ENCODE measurements at regions not wholly inside any gene's neighbourhood (a gene's known extent, or its start where the extent isn't known, plus 50 kb on each side); places are given as distances from the start of the nearest gene placed in this dataset.

DNA sequence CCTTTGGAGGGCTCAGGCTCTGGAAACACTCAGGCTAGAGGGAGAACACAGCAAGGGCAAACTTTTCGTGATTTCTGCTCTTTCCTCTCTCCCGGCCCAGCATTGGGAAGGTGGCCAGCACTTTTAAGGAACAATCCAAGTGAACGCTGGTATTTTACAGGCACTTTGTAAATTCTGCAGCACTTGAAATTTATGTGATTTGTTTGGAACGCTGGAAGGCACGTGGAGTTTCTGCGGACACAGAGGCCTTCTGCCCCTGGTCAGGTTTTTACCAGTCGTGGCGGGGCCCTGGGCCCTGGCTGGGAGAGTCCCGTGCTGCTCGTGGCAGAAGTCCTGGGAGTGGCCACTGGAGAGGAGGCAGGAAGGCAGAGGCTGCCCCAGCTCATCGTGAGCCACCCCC, 188.6 kb downstream of the ENGASE start:
- no peak for DNase-seq

DNA sequence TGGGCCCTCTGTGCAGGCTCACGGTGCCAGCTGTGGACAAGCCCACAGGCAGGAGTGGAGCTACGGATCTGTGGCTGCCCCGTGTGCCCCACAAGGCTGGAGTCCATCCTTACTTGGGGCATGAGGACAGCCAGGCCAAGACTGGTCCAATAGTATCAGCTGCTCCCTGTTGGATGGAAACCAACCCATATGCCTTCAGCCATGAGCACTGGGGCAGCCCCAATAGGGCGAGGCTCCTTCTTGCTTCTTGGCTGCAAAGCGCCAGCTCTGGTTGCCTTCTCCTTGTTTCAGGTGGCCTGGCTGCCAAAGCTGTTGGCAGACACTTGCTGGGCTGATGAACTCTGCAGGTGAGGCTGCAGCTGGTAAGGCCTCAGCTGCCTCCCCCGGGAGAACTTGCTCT, 188.0 kb downstream of the ENGASE start:
- no peak for DNase-seq

DNA sequence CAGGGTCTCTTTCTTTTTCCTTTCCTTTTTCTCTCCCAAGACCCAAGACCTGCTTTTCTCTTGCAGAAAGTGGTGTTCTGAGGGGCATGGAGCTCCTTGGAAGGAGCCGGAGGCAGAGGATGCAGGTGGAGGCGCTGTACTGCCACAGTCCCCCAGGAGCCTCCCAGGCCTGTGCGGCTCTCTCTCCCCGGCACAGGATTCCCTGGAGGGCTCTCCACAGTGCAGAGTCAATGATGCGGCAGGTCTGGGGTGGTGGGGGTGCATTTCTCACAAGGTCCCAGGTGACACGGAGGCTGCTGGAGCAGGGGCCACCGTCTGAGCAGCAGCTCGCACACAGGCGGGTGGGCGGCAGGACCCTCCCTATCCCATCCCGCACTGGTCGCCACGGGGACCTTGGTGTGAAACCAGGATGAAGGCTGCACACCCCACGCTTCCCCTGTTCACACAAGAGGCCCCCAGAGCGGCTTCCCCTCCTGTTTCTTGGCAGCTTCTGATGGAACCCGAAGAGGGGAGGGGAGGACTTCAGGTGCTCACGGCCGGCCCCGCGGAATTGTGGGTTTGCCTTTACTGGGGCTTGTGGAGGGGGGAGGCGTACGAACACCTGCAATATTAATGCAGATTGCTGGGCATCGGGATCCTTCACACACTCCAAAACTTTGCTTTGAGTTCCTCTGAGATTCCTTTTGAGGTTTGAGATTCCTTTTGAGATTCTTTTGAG, 186.9 kb downstream of the ENGASE start:
- no peak for DNase-seq

DNA sequence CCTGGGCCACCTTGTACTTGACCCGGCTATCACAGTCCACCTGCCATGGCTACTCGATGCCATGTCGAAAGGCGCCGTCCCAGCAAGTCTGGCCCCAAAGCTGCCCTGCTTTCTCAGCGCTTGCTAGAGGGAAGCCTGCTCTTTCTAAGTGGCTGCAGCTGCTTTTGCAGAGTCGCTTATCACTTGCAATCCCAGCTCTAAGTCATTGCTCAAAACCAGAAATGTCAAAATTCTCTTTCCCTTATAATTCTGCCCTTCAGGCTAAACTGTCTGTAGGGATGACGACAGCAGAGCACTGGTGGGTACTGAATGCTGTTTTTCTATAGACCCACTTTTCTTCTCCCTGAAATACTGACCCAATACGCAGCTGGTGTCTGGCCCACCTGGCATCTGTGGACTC, 184.2 kb downstream of the ENGASE start:
- no peak for DNase-seq

DNA sequence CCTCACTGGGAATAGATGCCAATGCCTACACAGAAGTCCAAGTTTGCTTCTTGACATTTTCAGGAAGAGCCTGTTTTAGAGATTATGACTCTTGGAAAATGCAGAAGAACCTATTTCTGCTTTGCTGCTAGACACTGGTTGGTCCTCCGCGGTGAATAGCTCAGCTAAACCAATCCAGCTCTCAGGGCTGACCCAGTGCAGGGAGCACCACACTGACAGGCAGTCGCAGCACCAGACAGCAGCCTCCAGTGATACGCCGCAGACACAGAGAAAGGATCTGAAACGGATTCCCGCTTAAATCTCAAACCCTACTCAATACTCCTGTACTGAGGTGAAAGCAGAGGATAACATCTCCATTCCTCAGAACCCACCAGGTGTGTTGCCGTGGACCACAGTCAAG, 183.4 kb downstream of the ENGASE start:
- no peak for DNase-seq

DNA sequence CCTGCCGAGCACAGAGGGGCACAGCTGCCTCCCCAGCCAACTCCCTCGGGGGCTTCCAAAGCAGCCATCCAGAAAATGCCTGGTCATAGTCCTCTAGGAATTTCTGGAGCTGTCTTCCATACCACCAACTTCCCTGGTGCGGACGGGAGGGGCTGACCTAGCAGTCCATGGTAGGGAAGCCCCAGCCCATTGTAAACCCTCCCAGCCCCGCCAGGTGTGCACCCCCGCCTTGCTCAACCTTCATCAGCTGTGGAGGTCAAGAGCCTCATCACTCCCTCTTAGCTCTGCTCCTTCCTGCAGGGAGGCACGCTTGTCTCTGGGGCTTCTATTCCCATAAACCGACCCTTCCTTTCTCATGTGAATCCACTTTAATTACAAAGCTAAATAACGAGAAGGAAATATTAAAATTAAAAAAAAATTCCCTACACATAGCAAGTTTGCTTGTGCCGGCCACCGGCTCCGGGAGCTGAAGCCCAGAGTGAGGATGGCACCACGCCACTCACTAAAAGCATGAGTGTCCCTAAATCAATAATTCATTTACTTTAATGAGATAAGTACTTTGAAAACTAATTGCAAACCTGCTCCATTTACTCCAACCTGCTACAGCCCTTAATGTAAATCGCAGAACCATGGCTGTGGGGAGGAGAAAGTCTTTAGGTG, 181.4 kb downstream of the ENGASE start:
- DNase-seq: no peak

DNA sequence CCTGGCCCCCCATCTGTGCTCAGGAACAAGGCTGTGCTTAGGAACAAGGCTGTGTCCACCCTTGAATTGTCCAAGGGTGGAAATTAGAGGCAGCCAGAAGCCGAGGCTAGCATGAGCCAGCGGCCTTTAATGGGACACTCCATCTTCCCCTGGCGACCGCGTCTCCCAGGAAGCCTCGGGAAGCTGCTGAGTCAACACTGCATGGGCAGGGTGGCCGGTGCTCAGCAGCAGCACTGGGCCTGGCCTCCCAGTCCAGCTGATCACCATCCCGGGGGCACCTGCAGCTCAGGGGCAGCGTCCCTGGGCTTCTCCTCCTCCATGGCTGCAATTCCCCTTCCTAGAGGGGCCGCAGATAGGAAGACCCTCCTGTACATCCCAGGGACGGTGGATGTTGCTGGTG, 180.8 kb downstream of the ENGASE start:
- DNase-seq: no peak

DNA sequence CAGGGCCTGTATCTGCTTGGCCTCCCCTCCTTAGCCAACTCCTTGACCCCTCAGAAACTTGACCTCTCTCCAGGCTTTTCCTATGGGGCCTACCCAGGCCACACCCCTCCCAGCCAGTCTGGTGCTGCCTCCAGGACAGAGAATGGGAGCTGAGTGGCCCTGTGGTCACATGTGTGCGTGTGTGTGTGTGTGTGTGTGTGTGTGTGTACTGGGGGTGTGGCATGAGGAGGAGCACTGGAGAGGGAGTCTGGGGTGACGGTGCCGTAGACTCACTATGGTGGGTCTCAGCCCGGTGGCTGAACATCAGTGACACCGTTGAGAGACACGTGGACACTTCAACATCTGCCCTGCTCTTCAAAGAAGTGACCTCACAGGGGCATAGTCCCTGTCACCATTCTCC, 180.4 kb downstream of the ENGASE start:
- DNase-seq: no peak

DNA sequence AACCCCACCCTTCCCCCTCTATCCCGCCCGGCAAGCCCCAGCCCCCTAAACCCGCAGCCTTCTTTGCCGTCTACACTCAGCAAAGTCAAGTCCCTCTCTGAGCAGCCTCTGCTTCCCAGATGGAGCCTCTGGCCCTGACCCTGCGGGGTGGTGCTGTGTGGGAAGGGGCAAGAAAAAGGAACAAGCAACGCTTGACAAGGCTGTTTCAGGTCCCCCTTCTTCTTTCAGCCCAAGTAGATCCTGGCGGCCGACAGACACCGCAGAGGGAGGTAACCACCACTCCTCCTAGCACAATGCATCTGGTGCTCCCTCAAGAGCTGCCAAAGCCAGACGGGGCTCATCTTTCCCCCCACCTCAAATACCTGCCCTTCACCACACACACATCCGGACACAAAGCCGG, 178.3 kb downstream of the ENGASE start:
- DNase-seq: no peak

DNA sequence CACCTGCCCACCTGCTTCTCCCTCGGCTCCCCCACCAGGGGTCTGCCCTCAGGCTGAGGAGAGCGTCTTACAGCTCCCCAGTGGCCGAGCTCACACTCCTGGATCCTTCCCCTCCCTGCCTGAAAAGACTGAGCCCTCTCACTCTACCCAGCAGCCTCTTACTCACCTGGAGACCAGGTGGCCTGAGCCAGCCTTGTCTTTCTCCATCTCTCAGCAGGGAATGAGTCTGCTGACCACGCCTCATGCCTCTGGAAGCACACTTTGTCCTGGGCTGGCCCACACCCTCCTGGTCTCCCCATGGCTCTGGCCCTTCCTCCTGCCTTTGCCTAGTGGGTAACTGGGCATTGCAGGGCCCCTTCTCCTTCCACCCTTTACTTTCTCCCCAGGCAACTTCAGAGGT, 177.2 kb downstream of the ENGASE start:
- no peak for DNase-seq

DNA sequence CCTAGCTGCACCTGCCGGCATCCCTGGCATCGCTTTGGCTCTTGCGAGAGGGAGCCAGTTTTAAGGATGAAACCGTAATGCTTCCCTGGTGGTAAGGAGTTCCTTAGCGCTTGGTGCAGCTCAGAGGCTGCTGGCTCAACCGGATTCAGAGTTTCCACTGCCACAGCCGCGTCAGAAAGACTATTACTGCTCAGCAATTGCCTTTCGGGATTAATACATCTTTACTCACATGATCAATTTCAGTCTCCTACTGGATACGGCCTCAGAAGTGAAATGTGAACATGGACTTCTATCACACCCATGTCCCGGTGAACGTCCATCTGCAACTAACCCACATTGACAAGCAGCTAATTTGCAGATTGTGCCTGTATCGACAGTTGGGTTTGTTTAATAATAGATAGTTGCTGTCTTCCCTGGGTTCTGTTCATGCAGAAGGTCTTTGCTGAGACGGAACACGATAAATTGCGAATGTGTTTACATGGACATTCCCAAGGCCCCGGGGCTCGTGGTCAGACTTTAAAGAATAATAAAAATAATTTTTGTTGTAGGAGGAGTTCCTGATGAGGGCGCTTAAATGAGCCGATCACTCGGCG, 175.4 kb downstream of the ENGASE start:
- no peak for DNase-seq

DNA sequence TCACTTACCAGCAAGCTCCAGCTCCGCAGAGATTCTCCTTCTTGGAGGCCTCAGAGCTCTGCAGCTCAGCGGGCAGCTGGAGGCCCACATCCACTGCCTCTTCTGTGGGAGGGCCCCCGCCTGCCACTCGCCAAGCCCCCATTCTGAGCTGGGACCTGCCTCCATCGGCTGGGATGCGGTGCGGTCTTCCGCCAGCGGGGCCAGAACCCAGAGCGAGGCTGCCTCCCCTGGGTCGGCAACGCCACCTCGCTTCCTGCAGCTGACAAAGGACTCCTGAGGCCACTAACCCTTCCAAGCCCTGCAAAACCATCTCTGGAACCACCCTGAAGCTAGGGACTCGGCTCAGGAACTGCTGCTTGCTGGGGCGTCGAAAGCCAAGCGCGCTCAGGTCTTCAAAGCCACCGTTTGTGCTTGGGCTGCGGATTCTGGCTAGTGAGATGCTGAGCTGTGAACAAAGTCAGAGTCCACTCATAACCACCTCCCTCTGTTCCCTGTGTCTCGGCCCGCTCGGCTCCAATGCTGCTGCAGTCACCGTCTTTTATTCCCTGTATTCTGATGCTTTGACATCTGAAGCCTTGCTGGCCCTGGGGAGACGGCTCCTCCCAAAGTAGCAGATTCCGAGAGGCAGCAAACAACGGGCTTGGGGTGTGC, 174.3 kb downstream of the ENGASE start:
- DNase-seq: no peak

DNA sequence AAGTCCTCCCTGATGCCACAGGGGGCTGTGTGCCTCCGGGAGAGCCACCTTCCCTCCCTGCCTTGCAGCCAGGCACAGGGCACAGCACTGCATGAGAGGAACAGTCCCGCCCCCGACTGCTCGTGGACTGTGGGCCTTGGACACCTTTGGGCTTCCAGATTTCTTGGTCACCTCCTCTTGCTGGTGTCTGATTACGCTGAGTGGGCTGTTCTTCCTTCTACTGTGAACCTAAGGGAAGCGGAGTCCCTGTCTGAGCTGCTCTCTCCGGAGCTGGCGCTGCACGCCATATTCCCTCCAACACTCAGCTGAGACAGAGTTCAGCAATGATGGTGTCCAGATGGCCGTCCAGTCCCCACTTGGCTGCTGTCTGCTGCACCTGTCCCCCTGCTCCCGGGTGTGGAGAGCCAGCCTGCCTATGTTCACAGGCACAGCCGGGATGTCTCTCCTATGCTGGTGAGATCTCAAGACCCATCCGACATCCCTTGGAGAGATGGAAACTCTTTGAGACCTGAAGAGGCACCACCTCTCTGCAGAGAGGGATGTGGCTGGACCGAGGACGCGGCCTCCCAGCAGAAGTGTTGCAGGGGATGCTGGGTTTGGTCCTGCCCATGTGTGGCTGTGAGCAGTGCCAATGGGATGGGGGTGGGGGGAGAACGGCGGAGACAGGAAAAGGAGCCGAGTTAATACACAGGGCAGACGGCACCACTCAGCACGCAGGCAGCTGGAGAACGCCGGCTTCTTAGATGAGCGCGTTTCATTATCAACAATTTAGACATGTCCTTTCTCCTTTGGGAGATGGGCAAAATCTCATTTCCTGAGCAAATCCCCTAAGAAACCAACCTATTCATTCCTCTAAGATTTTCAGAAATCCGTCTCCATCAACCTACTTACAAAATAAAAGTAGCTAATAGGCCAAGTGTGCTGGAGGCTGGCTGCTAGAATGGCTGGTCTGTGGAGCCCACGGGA, 171.9 kb downstream of the ENGASE start:
- no peak for DNase-seq

DNA sequence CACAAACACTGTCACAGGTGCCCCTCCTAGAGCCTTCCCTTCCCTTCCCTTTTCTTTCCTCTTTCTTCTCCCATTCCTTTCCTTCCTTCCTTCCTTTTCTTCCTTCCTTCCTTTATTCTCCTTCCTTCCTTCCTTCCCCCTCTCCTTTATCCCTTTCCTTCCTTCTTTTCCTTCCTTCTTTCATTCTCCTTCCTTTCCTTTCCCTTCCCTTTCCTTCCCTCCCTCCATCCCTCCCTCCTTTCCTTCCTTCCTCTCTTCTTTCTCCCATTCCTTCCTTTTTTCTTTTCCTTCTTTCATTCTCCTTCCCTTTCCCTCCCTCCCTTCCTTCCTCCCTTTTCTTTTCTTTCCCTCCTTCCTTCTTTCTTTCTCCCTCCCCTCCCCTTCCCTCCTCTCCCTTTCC, 170.0 kb downstream of the ENGASE start:
- no peak for DNase-seq

DNA sequence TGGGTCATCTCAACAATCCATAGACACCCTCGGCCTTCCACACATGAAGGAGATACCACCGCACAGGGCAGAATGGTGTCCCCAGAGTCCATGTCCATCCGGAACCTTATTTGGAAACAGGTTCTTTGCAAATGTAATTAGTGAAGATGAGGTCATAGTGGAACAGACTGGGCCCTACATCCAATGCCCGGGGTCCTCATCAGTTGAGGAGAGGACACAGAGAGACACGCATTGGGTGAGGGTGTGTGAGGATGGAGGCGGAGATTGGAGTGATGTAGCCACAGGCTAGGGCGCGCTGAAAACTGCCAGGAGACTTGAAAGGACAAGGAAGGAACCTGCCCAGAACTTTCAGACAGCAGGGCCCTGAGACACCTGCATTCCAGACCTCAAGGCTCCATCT, 169.4 kb downstream of the ENGASE start:
- DNase-seq: no peak

DNA sequence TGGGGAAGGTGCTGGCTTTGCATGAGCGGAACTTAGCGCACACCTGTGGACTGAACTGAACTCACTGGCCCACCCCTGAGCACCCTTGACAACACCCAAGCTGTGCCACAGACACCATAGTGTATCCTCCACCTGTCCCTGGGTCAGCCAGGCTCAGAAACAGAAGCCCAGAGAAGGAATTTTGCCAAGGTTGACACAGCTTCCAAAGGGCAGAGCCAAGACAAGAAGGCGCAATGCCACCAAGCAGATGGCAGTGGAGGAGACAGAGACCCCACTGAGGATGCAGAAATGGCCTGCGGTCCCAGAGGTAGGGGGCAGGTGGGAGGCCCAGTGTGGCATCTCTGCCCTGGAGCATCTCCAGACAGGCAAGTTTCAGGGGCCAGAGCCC, 169.0 kb downstream of the ENGASE start:
- no peak for DNase-seq

DNA sequence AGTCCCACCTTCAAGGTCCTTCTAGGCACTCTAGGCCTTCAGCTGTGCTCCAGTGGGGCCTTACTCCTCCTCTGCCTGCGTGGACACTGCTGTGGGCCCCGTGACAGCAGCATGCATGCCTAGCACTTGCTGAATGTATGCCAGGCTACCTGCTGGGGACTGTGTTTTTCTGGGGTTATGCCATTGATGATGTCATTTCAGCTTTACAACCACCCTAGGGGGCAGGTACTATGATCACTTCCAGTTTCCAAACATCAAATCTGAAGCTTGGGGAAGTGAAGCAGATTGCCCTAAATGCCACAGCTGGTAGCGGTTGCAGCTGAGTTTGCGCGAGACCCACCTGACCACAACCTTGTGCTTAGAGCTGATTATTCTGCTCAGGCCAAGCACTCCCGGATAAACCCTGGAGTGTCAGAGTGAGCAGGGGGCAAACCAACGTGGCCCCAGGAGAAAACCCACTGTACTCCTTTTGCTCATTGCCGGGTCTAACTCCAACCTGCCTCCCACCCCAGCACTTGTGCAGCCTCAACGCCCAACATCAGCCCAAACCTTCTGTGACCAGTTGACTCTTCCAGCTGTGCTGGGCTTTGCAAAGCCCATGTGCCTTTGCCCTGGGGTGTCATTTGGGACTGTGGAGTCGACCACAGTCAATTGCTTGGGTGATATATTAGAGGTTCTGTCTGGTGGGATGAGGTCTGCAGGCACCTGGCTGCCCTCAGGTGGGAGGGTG, 168.4 kb downstream of the ENGASE start:
- no peak for DNase-seq

DNA sequence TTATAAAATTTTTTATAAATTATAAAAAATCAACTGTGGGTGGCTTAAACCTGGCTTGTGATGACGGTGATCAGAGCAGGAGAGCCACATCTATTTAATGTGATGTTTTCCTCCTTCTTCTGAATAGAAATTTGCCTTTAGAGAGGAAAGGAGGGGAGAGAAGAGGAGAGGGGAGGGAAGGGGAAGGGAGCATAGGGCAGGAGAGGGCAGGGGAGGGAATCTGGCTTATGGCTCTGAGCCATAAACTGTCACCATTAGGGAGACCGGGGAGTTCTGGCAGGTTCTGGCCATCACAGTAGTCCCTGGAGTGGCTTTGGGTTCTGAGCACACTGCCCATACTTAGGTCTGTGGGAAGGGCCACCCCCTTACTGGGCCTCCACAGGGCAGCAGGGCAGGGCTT, 167.8 kb downstream of the ENGASE start:
- DNase-seq: no peak

DNA sequence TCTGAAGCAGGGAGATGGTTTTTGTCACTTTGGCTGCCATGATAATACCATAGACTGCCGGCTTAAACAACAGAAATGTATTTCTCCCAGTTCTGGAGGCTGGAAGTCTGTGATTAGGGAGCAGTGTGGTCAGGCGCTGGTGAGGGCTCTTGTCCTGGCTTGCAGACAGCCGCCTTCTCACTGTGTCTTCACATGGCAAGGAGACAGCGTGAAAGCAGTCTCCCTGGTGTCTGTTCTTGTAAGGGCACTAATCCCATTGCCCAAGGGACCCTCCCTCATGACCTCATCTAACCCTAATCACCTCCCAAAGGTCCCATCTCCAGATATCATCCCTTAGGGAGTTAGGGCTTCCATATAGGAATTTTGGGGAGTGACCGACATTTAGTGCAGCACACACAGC, 167.0 kb downstream of the ENGASE start:
- DNase-seq: no peak

DNA sequence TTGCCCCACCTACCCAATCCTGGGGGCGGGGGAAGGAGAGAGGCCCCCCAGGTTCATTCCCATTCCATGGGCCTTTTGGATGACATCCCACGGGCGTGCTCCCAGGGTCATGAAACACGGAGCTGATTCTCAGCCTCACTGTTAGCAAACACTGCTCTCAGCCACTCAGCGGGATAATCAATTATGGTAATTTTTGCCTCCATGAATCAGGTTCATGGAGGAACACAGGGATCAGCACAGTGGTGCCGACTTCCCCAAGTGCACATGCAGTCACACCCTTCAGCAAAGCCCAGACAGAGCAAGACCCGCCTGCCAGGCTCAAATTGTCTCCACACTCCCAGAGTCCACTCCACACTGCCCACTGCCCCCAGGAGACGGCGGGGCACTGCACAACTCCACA, 164.6 kb downstream of the ENGASE start:
- no peak for DNase-seq

DNA sequence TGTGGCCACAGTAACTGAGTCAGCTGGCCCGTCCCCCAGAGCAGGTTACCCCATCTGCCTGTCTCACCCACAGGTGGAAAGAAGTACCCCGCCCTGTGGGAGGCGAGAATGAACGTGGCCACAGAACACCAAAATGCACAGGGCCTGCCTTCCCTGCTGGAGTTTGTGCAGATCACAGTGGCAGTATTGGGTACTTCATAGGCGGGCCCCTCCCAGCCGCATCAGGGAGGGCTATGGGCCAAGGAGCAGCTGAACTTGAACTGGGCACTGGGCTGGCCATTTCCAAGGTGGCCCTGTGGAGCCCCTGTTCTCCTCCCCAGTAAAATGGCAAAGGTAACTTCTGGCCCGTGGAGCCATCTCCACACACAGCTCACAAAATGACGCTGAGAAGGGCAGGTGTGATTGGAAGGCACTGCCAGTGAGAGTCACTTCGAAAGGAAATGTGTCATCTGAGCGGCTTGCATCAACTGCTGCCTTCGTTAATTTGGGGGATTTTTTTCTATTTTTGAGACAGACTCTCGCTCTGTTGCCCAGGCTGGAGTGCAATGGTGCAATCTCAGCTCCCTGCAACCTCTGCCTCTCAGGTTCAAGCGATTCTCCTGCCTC, 162.9 kb downstream of the ENGASE start:
- no peak for DNase-seq

DNA sequence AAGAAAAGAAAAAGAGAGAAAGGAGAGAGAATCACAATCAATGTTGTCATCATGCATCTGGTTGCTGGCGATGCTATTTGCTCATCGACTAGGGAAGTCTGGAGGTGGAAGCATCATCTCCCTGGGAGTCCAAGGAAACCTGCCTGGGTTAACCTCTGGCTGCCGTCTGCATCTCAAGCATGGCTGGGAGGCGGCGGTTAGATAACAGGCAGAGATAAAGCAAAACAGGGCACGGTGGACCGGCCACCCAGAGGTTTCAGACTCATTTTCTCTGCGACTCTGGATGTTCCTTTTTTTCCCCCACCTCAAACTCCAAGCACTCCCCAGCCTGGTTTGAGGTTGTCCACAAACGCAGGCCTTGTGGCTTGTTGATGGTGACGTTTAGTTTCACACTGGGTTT, 161.2 kb downstream of the ENGASE start:
- no peak for DNase-seq

Measured in activated CD8-positive, alpha-beta memory T cell treated with anti-CD3 and anti-CD28 coated beads, Interleukin-2, amount 50 U/mL, for 48 hours (primary cell).